GM12891 (cell line): ENCODE measurements at regions not wholly inside any gene's neighbourhood (a gene's known extent, or its start where the extent isn't known, plus 50 kb on each side); places are given as distances from the start of the nearest gene placed in this dataset.

Experiments
- POLR2A ChIP-seq: IDR thresholded peaks from 2 replicates; pipeline ENCODE4 v1.6.1; 2011; ENCODE audit warnings: low read depth, low read length, control low read depth
- POLR2AphosphoS5 ChIP-seq: IDR thresholded peaks from 2 replicates; pipeline ENCODE4 v1.6.1; 2011; ENCODE audit warnings: low read depth, low read length, control low read depth
- TAF1 ChIP-seq: IDR thresholded peaks from 2 replicates; pipeline ENCODE4 v1.6.1; 2011; ENCODE audit warnings: low read depth, low read length, control low read depth

DNA sequence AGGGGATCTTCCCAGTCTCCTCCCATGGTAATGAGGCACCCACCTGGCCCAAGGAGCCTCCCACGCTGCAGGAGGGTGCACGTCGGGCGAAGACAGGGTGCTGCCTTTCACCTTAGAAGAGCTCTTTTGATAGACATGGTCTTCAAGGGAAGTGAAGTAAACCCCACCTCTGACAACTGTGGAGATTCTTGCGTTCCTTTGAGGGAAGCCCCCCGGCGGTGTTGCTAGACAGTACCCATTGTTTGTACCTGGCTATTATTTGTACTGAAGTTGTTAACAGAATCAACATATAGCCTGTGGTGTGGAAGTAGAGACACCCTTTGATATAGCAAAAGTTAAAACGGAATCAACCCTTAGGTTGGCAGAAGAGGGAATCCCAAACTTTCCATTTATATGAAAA, 648.0 kb downstream of the GALR1 start:
- no peak for TF ChIP-seq POLR2A
- no peak for TF ChIP-seq TAF1
- TF ChIP-seq POLR2AphosphoS5 = no peak
